ENCODE measurements at regions not wholly inside any gene's neighbourhood (a gene's known extent, or its start where the extent isn't known, plus 50 kb on each side); places are given as distances from the start of the nearest gene placed in this dataset.

- TF ChIP-seq CTCF (IDR thresholded peaks at IDR 0.05; ENCODE audit: borderline replicate concordance, extremely low read depth, low read length, poor library complexity, severe bottlenecking), result no peak
- no peak for TF ChIP-seq EZH2 (IDR thresholded peaks at IDR 0.05; ENCODE audit: borderline replicate concordance, low read depth, low read length, severe bottlenecking)
Observed at GRCh38 chr1:65066419-65066765, 81.6 kb upstream of the AK4 start.
